GM19324 (cell line): ENCODE measurements at regions not wholly inside any gene's neighbourhood (a gene's known extent, or its start where the extent isn't known, plus 50 kb on each side); places are given as distances from the start of the nearest gene placed in this dataset.
"Not testable (repeated sequence)": the region's sequence is repeated elsewhere in the genome, so short reads cannot be mapped to it uniquely, and the experiment has no call there.

Source experiments
- ATAC-seq: cut with Tn5 transposase; IDR thresholded peaks from one replicate; pipeline ENCODE4 v1.9.1; 2021; ENCODE audit warnings: mild to moderate bottlenecking, moderate library complexity; ENCODE audit not compliant: unreplicated experiment, low FRiP score

GRCh38 chr2:106339609-106340008, 128.6 kb downstream of the RGPD3 start:
- ATAC-seq = no peak

DNA sequence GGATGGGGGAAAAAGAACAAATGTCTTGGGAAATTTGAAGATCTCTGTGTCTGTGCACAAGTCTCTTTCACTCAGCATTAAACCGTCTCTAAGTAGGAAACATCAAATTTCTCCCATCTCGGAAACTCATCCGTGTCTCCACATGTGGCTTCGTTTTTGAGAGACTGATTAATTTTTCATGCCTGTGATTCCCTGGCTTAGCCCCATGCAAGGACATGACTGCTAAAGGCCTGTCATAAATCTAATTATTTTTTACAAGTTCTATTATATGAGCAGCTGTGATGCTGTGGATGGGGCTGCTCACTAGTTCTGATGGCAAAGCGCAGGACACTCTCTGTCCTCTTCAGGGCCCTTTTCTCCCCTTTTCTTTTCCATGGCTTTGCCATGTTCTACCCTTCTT, 129.1 kb downstream of the RGPD3 start:
- ATAC-seq = no peak

GRCh38 chr2:106338043-106338442, 130.2 kb downstream of the RGPD3 start:
- ATAC-seq = no peak

GRCh38 chr2:106336737-106337136, 131.5 kb downstream of the RGPD3 start:
- ATAC-seq = no peak

- ATAC-seq = no peak
Measured at GRCh38 chr2:106336108-106336507, 132.1 kb downstream of the RGPD3 start.

DNA sequence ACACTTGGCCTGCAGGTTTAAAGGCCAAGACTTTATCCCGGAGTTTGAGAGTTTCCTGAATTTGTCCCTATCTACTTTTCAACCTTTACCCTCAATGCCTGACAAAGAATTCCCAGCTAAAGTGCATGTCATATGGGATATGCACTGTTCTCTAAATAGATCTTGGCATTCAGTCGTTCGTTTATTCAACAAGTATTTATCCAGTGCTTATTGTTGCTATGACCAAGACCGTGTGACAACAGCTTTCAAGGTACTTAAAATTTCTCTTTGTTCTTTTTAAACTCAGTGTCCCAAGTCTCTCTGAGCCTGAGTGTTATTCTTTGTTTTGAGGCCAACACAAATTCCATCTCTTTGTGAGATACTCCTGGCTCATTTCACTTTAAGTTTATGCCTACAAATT, 133.4 kb downstream of the RGPD3 start:
- ATAC-seq = no peak

DNA sequence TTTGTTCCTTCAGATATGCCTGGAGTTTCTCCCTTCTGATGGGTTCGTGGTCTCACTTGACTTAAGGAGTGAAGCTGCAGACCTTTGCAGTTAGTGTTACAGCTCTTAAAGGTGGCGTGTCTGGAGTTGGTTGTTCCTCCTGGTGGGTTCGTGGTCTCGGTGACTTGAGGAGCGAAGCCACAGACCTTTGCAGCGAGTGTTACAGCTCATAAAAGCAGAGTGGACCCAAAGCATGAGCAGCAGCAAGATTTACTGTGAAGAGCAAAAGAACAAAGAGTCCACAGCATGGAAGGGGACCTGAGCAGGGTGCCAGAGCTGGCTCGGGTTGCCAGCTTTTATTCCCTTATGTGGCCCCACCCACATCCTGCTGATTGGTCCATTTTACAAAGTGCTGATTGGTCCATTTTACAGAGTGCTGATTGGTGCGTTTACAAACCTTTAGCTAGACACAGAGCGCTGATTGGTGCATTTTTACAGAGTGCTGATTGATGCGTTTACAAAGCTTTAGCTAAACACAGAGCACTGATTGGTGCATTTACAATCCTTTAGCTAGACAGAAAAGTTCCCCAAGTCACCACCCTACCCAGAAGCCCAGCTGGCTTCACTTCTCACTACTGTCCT, 134.8 kb downstream of the RGPD3 start:
- ATAC-seq = not testable (repeated sequence)

GRCh38 chr2:106332054-106332453, 136.2 kb downstream of the RGPD3 start:
- ATAC-seq = no peak

- not testable (repeated sequence) for ATAC-seq
Measured at GRCh38 chr2:106330384-106331261, 136.5 kb upstream of the UXS1 start.

- ATAC-seq = no peak
Measured at GRCh38 chr2:106323337-106324013, 129.4 kb upstream of the UXS1 start.

DNA sequence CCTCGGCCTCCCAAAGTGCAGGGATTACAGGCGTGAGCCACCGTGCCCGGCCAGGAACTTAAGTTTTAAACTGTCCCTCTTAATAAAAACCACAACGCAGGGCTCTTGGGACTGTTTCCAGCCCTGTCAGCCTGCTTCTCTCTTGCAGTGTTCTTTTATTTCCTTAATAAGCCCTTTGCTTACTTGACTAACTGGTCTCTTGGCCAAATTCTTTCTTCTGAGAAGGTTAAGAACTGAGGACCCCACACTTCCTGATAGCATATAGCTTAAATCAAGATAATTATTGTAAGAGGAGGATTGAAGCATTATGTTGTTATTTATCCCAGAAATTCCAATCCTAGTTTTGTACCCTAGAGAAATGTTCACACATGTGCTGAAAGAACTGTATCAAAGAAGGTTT, 128.2 kb upstream of the UXS1 start:
- no peak for ATAC-seq

DNA sequence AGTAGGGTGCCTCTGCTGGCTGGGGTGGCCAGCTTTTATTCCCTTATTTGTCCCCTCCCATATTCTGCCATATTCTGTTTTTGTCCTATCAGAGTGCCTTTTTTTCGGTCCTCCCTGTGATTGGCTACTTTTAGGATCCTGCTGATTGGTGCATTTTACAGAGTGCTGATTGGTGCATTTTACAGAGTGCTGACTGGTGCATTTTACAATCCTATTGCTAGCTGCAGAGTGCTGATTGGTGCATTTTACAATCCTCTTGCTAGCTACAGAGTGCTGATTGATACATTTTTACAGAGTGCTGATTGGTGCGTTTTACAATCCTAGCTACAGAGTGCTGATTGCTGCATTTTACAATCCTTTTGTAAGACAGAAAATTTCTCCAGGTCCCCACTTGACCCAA, 126.3 kb upstream of the UXS1 start:
- not testable (repeated sequence) for ATAC-seq

DNA sequence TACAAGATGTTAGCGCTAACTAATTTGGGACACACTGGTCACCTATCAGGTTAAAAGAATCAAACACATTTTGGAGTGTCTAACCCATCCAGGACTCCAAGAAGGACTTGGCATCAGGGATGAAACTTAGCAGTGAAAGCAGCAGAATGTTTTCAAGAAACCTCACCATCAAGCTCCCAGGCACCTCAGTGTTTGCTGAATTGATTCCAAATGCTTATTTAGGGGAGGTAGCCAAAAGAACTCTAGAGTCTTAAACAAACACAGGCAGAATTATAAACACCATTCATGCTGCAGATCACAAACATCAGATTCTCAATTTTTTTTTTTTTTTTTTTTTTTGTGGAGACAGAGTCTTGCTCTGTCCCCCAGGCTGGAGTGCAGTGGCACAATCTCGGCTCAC, 122.8 kb upstream of the UXS1 start:
- ATAC-seq = no peak

GRCh38 chr2:106314444-106314843, 120.3 kb upstream of the UXS1 start:
- ATAC-seq = no peak

DNA sequence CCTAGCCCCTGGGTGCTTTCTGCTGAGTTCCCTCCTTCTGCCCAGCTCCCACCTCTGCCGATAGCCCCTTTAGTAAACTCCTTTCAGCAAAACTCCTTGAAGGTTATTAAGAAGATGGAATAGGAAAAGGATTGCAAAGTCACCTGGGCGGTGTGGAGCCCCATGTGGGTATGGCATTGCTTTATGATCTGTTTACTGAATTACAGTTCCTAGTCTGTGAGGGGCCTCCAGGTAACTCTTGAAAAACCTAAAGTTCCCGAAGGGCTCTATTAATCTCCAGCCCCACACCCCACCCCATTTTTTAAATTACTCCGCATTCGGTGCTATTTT, 116.9 kb upstream of the UXS1 start:
- ATAC-seq = no peak

DNA sequence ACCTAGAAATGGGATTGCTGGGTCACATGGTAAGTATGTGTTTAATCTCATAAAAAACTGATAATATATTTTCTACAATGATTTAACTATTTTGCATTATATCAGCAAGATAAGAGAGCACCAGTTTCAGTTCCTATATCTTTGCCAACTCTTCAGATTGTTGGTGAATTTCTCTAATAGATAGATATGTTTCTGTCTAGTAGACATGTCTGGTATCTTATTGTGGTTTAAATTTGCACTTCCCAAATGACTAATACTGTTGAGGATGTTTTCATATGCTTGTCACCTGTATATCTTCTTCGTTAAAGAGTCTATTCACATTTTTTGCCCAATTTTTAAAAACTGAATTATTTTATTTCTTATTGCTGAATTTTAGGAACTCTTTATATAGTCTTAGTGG, 113.8 kb upstream of the UXS1 start:
- no peak for ATAC-seq

DNA sequence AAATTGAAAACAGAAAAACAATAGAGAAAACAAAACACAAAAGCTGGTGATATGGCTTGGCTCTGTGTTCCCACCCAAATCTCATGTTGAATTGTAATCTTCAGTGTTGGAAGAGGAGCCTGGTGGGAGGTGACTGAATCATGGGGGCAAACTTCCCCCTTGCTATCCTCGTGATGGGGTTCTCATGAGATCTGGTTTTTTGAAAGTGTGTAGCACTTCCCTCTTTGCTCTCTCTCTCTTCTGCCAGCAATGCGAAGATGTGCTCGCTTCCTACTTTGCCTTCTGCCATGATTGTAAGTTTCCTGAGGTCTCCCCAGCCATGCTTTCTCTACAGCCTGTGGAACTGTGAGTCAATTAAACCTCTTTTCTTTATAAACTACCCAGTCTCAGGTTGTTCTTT, 112.3 kb upstream of the UXS1 start:
- ATAC-seq = no peak

DNA sequence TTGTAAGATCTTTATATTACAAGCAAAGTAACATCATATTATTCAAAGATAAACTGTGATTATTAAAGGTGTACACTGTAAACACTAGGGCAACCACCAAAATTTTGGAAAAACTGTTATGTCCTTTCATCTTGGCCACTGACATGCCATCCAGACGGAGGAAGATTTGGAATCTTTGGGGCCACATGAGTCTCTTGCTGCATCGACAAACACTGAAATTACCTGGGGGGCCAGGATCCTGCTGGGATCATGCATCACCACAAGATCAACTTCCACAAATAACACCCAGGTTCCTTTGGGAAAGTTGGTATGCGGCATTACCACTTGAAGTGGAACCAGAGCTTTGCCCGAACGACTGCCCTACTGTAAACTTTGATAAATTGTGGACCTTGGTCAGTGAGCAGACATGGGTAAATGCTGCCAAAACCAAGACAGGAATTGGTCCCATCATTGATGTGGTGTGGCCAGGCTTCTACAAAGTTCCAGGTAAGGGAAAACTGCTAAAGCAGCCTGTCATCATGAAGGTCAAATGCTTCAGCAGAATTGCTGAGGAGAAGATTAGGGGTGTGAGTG, 110.6 kb upstream of the UXS1 start:
- ATAC-seq = no peak

GRCh38 chr2:106299696-106300095, 105.6 kb upstream of the UXS1 start:
- ATAC-seq = no peak

GRCh38 chr2:106296182-106296815, 102.2 kb upstream of the UXS1 start:
- no peak for ATAC-seq

DNA sequence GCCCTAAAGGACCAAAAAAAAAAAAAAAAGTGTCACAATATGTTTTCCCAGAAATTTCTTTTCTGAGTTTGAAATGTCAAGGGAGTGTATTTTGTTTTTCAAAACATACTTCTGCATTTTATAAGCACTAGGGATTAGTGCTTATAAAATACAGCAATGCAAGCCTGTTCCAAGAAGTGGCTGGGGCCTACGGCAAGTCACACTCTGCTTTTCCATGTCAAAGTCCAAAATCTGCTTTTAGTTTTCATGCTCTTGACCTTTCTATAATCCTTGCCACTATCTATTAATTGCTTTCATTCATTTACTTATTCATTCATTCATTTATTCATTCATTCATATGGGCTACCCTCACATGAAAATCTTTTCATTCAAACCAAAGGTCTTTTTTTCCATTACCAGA, 100.1 kb upstream of the UXS1 start:
- ATAC-seq = no peak
